HL-60 (cell line): ENCODE measurements at regions not wholly inside any gene's neighbourhood (a gene's known extent, or its start where the extent isn't known, plus 50 kb on each side); places are given as distances from the start of the nearest gene placed in this dataset.

ENCODE experiments used
- DNase-seq, 2 experiments: peaks; one replicate each; pipeline ENCODE4 v3.0.0-alpha.2; 2010 to 2020; ENCODE audit warnings: low read depth in 1 of 2, low spot score in 1 of 2
- H3K27ac ChIP-seq: fragments of 250-450 bp; sonication (Bioruptor Pico); replicated peaks from 2 replicates; pipeline ENCODE4 v1.5.1; 2020; ENCODE audit warnings: mild to moderate bottlenecking, moderate library complexity
- H3K27me3 ChIP-seq: fragments of 250-450 bp; sonication (Bioruptor Pico); 2 replicates; pipeline ENCODE4 v1.5.1; 2021; ENCODE audit warnings: mild to moderate bottlenecking, moderate library complexity; ENCODE audit not compliant: insufficient read depth, poor library complexity, severe bottlenecking
- H3K4me3 ChIP-seq: replicated peaks from 2 replicates; pipeline ENCODE4 v1.5.1; 2011; ENCODE audit warnings: mild to moderate bottlenecking, control low read depth, low read length; ENCODE audit not compliant: insufficient read depth
- CTCF ChIP-seq: IDR thresholded peaks from one replicate; pipeline ENCODE4 v1.5.1; 2011; ENCODE audit warnings: low read length, control low read depth, inconsistent platforms; ENCODE audit not compliant: insufficient read depth
- GABPA ChIP-seq: IDR thresholded peaks from 2 replicates; pipeline ENCODE4 v1.6.1; 2012; ENCODE audit warnings: low read depth
- POLR2AphosphoS5 ChIP-seq: IDR thresholded peaks from 2 replicates; pipeline ENCODE4 v1.6.1; 2012; ENCODE audit warnings: low read depth
- REST ChIP-seq: IDR thresholded peaks from 2 replicates; pipeline ENCODE4 v1.6.1; 2012; ENCODE audit warnings: low read depth; ENCODE audit not compliant: insufficient replicate concordance
- SPI1 ChIP-seq: IDR thresholded peaks from 2 replicates; pipeline ENCODE4 v1.6.1; 2012; ENCODE audit warnings: low read depth, mild to moderate bottlenecking, borderline replicate concordance

DNA sequence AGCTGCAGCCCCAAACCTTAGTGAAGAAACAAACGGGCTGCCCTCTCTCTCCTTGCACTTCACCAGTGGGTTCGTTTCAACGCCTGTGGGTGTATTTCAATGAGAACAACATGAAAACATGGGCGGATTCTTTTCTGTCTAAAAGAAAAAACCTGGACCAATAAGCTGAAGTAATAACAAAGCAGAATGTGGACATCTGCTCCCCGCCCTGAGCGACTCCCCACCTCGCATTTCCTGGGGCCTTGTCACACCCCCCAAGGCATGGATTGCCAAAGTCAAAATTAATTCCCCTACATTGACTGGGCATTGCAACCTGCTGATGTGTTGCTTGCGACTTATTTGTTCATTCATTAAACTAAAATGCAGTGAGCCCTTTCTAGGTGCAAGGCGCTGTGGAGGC lies 142.9 kb downstream of the BCOR start:
- no peak for TF ChIP-seq CTCF
- TF ChIP-seq POLR2AphosphoS5 = no peak
- no peak for TF ChIP-seq REST
- TF ChIP-seq GABPA = no peak
- no peak for TF ChIP-seq SPI1
- Histone ChIP-seq H3K27me3 (no peaks in the 10 kb centered on the region), H3K27ac (no peak overlapping the region), H3K4me3 (no peak overlapping the region)
- no peak for DNase-seq

GRCh38 chrX:39955625-39956024 lies 142.1 kb downstream of the BCOR start:
- DNase-seq = peak in 1 of 2 experiments; percentile 2
- no peak for TF ChIP-seq REST
- no peak for TF ChIP-seq CTCF
- TF ChIP-seq SPI1 = no peak
- no peak for TF ChIP-seq POLR2AphosphoS5
- TF ChIP-seq GABPA = no peak
- H3K27me3 ChIP-seq = no peaks in the 10 kb centered on the region
- H3K4me3 ChIP-seq = no peak overlapping the region
- H3K27ac ChIP-seq = no peak overlapping the region

DNA sequence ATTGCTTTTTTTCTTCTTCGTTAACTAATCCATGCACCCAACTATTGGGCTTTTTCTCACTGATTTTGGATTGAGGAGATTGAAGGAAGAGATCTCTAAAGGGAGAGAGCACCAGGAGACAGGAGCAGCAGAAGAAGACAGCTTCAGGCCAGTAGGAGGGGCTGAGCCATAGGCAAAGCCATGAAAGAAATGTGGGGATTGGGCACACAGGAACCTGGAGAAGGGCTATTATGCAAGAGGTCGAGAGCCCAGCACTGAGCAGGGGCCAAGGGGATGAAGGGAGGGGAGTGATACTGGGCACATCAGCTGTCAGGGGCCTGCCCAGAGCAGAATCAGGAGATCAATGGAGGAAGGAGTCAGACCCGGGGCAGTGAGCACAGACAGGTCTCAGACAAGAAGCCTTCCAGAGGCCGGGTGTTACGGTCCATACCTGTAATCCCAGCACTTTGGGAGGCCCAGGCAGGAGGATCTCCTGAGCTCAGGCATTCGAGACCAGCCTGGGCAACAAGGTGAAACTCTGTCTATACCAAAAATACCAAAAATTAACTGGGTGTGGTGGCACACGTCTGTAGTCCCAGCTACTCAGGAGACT lies 140.9 kb downstream of the BCOR start:
- H3K27me3 ChIP-seq = no peaks in the 10 kb centered on the region
- H3K27ac ChIP-seq = no peak overlapping the region
- no peak overlapping the region for H3K4me3 ChIP-seq
- no peak for DNase-seq
- no peak for TF ChIP-seq REST
